Natural killer cell (primary cell): ENCODE measurements at regions not wholly inside any gene's neighbourhood (a gene's known extent, or its start where the extent isn't known, plus 50 kb on each side); places are given as distances from the start of the nearest gene placed in this dataset.

ENCODE experiments used
- ATAC-seq, 3 donors: fragments of 150-1000 bp in 2 of 3; fragments of 200-7000 bp in 1 of 3; cut with Tn5 transposase; 1 replicate in 1 of 3; 2 replicates in 2 of 3; pipeline ENCODE4 v1.10.0; 2021; ENCODE audit warnings: mild to moderate bottlenecking in 2 of 3, moderate library complexity in 2 of 3
- DNase-seq, 2 donors: peaks; one replicate each; pipeline versions ENCODE4 v3.0.0 to v3.0.0-alpha.2; 2013 to 2021; ENCODE audit warnings: mixed read lengths in 1 of 2
- H3K27ac ChIP-seq: one replicate; pipeline ENCODE4 v1.5.1; 2013; ENCODE audit warnings: mild to moderate bottlenecking, low read length
- H3K27me3 ChIP-seq: one replicate; pipeline ENCODE4 v1.6.1; 2013; ENCODE audit warnings: low read length; ENCODE audit not compliant: control insufficient read depth, insufficient read depth
- H3K36me3 ChIP-seq: one replicate; pipeline ENCODE4 v1.6.1; 2013; ENCODE audit warnings: low read length; ENCODE audit not compliant: control insufficient read depth, insufficient read depth
- H3K4me1 ChIP-seq: one replicate; pipeline ENCODE4 v1.6.1; 2013; ENCODE audit warnings: low read length; ENCODE audit not compliant: control insufficient read depth, insufficient read depth
- H3K4me3 ChIP-seq: one replicate; pipeline ENCODE4 v1.5.1; 2013; ENCODE audit warnings: low read length
- H3K9me3 ChIP-seq: one replicate; pipeline ENCODE4 v1.6.1; 2013; ENCODE audit warnings: low read length; ENCODE audit not compliant: control insufficient read depth, insufficient read depth
- H3K27ac Mint-ChIP-seq, 2 donors: one replicate each; pipeline ENCODE4 v1.8.0; 2022; ENCODE audit warnings: mild to moderate bottlenecking in 2 of 2, mixed read lengths in 2 of 2, moderate library complexity in 1 of 2
- H3K27me3 Mint-ChIP-seq, 2 donors: one replicate each; pipeline ENCODE4 v1.8.0; 2022; ENCODE audit warnings: low read depth in 2 of 2, mixed read lengths in 2 of 2
- H3K36me3 Mint-ChIP-seq: one replicate; pipeline ENCODE4 v1.8.0; 2022; ENCODE audit warnings: mixed read lengths
- H3K4me1 Mint-ChIP-seq, 2 donors: one replicate each; pipeline ENCODE4 v1.8.0; 2022; ENCODE audit warnings: mixed read lengths in 2 of 2
- H3K4me3 Mint-ChIP-seq: one replicate; pipeline ENCODE4 v1.8.0; 2022; ENCODE audit warnings: mild to moderate bottlenecking, moderate library complexity, mixed read lengths
- H3K9me3 Mint-ChIP-seq, 2 donors: one replicate each; pipeline ENCODE4 v1.8.0; 2022; ENCODE audit warnings: mixed read lengths in 2 of 2
- WGBS: methylation state at CpG from one replicate; pipeline ENCODE4 v1.1.7; 2013; ENCODE audit warnings: missing lambda C conversion rate; ENCODE audit not compliant: insufficient coverage; 5-methylcytosine and 5-hydroxymethylcytosine counted together
- intact Hi-C: fragments of 100-400 bp; cut with micrococcal nuclease; formaldehyde crosslinking; loops from one replicate; pipeline ENCODE4 v1.14.2; 2022
- TF ChIP-seq, protein P1 (sequence below): fragments of 200-600 bp; IDR thresholded peaks from one replicate; pipeline ENCODE4 v1.8.0; 2022; ENCODE audit warnings: antibody characterized with exemption

DNA sequence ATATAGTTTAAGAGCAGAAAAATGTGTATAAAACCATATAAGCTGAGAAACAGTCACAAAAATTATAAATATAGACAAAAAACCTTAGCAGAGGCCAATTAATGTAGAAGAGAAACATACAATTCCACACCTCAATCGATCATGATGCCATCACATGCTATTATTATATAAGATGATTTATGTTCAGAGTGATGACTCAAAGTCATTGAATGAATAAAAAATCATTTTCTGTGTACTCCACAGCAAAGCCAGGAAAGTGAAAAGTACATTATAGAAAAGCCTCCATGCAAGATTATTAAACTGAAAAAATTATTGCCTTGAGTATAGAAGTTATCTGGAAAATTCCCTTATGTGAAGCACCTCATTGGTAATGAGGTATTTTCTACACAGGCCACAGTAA, 229.2 kb upstream of the PPFIA2 start:
- no peaks in the 10 kb centered on the region for H3K36me3 Mint-ChIP-seq
- H3K27ac Mint-ChIP-seq, result no peak overlapping the region
- intact Hi-C loops, result no loop called here
- ATAC-seq (no peak), DNase-seq (no peak)
- Histone ChIP-seq H3K4me1 (no peaks in the 10 kb centered on the region), H3K27ac (no peak overlapping the region), H3K4me3 (no peak overlapping the region), H3K36me3 (no peaks in the 10 kb centered on the region), H3K27me3 (no peaks in the 10 kb centered on the region), H3K9me3 (no peaks in the 10 kb centered on the region)
- H3K4me1 Mint-ChIP-seq, result peaks cover 0 to 10% of the 10 kb centered on the region in 2 donors
- H3K9me3 Mint-ChIP-seq, result no peaks in the 10 kb centered on the region
- no peak overlapping the region for H3K4me3 Mint-ChIP-seq
- no CpG with 5 or more reads among the region's 1 CpG for WGBS
- TF ChIP-seq, protein P1, sequence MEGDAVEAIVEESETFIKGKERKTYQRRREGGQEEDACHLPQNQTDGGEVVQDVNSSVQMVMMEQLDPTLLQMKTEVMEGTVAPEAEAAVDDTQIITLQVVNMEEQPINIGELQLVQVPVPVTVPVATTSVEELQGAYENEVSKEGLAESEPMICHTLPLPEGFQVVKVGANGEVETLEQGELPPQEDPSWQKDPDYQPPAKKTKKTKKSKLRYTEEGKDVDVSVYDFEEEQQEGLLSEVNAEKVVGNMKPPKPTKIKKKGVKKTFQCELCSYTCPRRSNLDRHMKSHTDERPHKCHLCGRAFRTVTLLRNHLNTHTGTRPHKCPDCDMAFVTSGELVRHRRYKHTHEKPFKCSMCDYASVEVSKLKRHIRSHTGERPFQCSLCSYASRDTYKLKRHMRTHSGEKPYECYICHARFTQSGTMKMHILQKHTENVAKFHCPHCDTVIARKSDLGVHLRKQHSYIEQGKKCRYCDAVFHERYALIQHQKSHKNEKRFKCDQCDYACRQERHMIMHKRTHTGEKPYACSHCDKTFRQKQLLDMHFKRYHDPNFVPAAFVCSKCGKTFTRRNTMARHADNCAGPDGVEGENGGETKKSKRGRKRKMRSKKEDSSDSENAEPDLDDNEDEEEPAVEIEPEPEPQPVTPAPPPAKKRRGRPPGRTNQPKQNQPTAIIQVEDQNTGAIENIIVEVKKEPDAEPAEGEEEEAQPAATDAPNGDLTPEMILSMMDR, result no peak
- H3K27me3 Mint-ChIP-seq, result no peaks in the 10 kb centered on the region

DNA sequence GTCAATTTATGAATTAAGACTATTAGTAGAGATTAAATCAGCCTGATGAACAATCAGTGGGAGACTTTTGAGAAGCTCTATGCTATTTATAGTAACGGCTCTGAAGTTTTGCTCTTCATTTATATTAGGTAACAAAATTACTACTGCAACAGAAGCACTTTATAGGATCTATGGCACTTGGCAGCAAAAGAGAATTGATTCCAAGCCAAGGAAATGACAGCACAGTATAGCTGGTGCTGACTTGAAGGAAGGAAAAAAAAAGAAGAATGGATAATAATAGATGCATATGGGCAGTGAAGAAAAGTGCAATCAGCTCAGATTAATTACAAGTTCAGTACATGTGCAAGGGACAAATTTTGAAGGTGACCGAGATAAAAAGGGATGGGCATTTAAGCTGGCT, 228.2 kb upstream of the PPFIA2 start:
- H3K27me3 Mint-ChIP-seq, result peaks cover 0 to 10% of the 10 kb centered on the region in 2 donors
- Histone ChIP-seq H3K27ac (no peak overlapping the region), H3K4me3 (no peak overlapping the region), H3K27me3 (no peaks in the 10 kb centered on the region), H3K36me3 (no peaks in the 10 kb centered on the region), H3K9me3 (no peaks in the 10 kb centered on the region), H3K4me1 (no peaks in the 10 kb centered on the region)
- H3K4me1 Mint-ChIP-seq, result peaks cover 0 to 6% of the 10 kb centered on the region in 2 donors
- TF ChIP-seq, protein P1, result no peak
- no peak for ATAC-seq
- no peaks in the 10 kb centered on the region for H3K9me3 Mint-ChIP-seq
- H3K27ac Mint-ChIP-seq, result no peak overlapping the region
- intact Hi-C loops, result no loop called here
- no peak overlapping the region for H3K4me3 Mint-ChIP-seq
- no peaks in the 10 kb centered on the region for H3K36me3 Mint-ChIP-seq
- no CpG with 5 or more reads among the region's 2 CpGs for WGBS
- no peak for DNase-seq

DNA sequence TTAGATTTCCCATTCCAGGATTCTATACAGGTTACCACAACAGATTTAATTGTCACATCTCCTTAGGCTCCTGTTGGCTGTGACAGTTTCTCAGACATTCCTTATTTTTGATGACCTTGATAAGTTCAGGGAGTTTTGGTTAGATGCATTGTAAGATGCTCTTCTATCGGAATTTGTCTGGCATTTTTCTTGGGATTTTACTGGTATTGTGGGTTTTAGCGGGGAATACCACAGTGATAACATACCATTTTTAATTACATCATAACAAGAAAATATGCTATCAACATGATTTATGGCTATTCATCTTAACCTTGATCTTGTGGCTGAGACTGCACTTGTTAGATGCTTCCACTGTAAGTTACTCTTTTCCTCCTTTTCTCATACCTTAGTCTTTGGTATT, 217.5 kb upstream of the PPFIA2 start:
- Mint-ChIP-seq H3K4me1 (no peaks in the 10 kb centered on the region), H3K27me3 (peaks cover 0 to 5% of the 10 kb centered on the region in 2 donors), H3K9me3 (peaks cover 0 to 2% of the 10 kb centered on the region in 2 donors), H3K36me3 (no peaks in the 10 kb centered on the region), H3K27ac (no peak overlapping the region), H3K4me3 (no peak overlapping the region)
- intact Hi-C loops, result no loop called here
- no peak for DNase-seq
- Histone ChIP-seq H3K4me3 (no peak overlapping the region), H3K9me3 (no peaks in the 10 kb centered on the region), H3K4me1 (no peaks in the 10 kb centered on the region), H3K27me3 (no peaks in the 10 kb centered on the region), H3K36me3 (no peaks in the 10 kb centered on the region), H3K27ac (no peak overlapping the region)
- TF ChIP-seq, protein P1, result no peak
- ATAC-seq, result no peak
- 100% methylated on average over 1 of the region's 2 CpGs for WGBS

DNA sequence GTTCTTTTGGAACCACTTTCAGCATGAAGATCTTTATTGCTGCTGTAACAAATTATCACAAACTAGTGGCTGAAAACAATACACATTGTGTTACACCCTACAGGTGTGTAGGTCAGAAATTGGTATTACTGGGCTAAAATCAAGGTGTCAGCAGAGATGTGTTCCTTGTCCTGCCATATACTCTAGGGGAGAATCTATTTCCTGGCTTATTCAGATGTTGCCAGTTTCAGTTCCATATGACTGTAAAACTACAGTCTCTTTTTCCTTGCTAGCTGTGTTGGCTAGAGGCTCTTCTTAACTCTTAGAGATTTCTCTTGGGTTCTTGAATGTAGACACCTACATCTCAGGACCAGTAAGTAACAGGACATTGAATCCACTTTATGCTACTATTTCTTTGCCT, 215.6 kb upstream of the PPFIA2 start:
- TF ChIP-seq, protein P1, result no peak
- Mint-ChIP-seq H3K27ac (no peak overlapping the region), H3K4me3 (no peak overlapping the region), H3K27me3 (peaks cover 2 to 3% of the 10 kb centered on the region in 2 donors), H3K4me1 (no peaks in the 10 kb centered on the region), H3K36me3 (no peaks in the 10 kb centered on the region), H3K9me3 (peaks cover 0 to 2% of the 10 kb centered on the region in 2 donors)
- Histone ChIP-seq H3K4me1 (no peaks in the 10 kb centered on the region), H3K36me3 (no peaks in the 10 kb centered on the region), H3K27me3 (no peaks in the 10 kb centered on the region), H3K9me3 (no peaks in the 10 kb centered on the region), H3K27ac (no peak overlapping the region), H3K4me3 (no peak overlapping the region)
- no peak for DNase-seq
- no peak for ATAC-seq
- intact Hi-C loops, result no loop called here
